ENCODE measurements at regions not wholly inside any gene's neighbourhood (a gene's known extent, or its start where the extent isn't known, plus 50 kb on each side); places are given as distances from the start of the nearest gene placed in this dataset.

DNA sequence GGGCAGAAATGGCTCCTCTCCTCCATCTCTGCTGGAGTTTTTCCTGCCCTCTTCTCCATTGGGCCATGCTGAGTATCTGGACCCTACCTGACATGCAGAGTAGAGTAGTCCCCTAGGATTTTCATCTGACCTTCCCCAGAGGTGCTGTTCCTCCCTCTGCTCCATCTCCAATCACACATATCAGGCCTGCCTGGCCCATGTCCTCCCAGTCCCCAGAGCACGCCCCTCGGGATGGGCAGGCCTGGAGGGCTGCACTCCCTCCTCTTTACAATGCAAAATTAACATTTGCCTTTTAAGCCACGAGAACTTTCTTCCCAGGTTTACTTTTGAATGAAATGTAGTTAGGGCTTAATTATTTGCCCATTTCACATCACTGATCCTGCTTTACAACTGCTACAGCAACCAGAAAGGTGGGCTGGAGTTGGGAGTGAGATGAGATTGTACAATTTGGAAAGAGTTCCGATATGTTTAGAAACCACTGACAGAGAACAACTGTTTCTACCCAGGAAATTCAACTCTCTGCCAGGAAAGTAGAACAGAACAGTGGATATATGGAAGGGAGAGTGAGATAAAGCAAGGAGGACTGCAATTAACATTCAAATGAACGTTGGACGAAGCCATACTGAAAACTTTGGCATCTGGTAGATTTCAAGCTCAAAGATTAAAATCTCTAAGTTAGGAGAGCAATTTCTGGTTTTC lies 184.0 kb upstream of the HABP2 start:
- DNase-seq, result no peak

DNA sequence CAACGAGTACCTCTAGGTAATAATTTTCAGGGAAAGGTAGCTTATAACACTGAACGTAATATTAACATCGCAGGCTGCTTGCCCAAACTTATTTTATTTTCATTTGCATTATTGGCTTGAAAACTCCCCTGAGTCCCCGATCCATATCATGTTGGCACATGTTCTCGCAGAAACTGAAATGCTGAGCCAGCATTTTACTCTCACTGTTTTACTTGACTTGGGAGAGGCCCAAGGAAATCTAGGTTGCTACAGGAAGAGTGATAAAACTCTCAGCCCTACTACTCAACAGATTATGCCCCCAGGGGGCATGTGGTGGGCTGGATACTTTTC lies 183.5 kb upstream of the HABP2 start:
- DNase-seq, result no peak

DNA sequence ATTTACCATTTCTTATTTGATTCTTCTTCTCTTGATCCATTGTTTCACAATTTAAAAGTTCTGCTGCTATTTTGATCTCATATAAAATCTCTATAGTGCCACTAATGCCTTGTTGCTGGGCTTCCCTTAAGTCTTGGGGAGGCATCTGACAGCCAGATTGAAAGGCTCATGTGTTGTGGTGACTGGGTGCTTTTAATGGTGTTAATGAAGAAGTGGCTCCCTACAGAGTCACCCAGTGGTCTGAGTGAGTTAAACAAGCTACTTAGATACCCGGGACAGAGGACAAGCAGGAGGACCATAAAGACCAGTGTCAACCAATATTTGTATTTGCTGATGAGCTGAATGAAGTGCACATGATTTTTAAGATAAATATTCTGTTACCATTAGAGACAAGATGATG lies 176.4 kb upstream of the HABP2 start:
- DNase-seq, result no peak

DNA sequence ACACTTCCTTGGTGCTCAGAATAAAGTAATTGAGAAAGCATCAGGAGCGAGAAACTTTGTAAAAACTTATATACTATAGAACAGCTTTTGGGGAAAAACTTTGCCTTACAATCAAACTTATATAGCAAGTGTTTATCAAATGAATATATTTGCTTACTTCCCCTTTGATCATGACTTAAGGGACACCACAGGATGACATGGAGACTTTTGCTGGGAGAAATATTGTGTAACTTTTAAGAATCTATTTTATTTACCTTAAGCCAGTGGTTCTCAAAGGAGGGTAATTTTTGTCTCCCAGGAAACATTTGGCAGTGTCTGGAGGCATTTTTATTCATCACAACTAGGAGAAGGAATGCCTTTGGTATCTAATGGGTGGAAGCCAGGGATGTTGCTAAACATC lies 173.8 kb upstream of the HABP2 start:
- DNase-seq, result peak; percentile 22

DNA sequence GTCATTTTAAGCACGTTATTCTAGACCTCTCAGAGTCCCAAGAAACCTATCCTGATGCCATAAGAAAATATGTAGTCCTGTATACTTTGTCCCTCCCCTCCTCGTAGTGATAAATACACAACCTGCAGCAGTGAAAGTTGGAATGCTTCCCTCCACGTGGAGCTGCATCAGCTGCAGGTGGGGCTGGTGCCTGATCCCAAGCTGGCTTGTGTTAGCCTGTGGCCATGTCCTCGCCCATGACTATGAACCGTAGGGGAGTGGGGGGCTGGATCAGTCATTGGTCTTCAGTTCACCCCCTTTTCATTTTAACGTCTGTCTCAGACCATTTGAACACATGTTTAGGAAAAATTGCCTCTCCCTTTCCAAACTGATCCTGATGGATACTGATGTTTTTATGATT lies 171.4 kb upstream of the HABP2 start:
- DNase-seq, result peak; percentile 16

DNA sequence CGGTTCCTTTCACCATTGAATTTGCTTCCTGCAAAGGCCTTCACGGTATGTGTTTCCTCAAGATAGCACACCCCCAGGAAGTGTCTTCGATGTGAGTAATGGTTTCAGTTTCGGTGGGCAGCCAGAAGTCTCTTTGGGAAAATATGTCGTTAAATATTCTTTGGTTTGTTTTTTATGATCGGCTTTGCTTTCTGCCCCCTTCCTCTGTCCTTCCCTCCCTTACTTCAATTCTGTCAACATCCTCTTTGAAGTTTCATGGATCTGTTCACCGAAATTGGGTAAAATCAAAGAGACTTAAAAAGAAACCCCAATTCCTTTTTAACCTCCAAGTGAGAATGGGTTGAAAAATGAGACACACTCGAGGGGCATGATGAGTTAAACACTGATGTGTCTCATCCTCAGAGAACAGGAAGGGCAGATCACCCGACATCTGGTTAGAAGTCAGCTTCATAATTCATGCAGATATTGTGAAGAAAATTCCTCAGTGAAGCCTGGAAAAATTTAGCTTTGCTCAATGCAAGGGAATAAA lies 170.8 kb upstream of the HABP2 start:
- DNase-seq, result peak; percentile 91

DNA sequence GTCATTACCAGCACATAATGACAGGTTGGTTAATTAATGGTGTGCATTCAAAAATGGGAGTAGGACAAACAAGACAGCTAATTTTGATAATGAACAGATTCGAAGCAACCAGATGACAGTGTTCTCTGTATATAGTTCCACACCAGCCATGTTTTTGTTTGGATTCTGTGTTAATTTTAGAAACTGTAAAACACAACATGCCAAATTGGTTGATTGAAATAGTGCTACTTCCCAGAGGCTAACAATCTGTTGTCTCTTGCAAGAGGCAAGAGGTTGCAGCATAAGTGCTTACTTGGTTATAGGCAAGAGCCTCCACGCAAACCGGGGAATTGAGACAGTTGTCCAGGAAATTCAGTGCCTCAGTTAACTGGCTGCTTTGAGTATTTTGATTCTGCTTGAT lies 170.2 kb upstream of the HABP2 start:
- DNase-seq, result peak; percentile 20

DNA sequence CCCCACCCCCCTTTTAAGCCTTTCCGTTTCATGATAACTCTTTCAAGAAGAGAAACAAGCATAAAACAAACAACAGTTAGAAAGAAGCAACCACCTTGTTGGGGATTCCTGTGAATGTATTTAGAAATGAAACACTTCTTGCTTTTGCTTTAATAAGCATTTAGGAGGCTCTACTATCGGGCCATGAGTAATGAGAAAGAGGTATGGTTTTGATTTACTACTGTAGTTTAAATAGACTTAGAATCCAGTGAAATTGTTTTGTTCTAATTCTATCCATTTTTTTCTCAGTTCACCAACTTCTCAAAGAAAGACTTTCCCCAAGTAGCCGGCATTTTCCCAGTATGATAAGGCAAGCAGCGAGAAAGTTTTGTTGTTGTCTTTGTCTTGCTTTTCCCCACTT lies 168.7 kb upstream of the HABP2 start:
- no peak for DNase-seq

DNA sequence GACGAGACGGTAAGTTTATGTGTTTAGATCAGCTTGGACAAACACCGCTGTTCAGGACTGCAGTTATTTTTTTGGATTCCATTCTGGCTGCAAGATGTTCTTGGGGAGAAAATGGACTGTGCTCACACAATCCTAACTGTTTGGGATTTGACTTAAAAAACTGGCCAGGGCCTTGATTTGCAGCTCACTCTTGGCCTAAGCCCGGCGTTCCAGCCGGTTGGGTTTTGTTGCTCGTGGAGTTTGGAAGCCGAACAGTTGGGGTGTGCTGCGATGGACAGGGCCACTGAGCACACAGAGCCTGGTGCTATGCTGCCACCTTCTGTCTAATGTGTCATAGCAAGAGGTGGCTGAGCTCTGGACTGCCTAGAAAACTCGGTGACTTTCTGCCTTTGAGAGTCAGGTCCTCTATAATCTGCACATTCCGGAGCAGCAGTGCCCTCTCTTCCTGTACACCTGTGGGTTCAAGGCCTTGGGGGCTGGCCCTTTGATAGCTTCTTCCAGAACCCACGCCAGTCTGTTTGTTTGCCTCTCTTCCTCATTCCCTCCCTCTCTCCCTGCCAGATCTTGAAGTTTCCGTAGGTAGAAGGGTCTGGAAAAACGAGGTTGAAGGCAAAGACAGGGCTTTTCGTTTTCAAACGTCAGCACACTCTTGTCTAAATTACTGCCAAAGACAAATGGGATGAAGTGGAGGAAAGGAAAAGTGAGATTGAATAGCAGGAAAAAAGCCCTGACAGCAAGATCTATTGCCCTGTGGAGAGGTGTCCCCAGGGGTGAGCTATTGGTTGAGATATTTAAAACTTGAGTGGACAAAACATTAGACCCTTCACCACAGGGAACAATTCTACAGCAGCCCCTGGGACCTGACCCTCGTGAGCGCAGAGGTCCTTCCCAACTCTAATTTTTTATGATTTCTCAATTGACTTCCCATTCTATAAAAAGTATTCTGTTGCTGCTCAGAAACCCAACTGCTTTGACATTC lies 167.5 kb upstream of the HABP2 start:
- DNase-seq, result peak; percentile 92

DNA sequence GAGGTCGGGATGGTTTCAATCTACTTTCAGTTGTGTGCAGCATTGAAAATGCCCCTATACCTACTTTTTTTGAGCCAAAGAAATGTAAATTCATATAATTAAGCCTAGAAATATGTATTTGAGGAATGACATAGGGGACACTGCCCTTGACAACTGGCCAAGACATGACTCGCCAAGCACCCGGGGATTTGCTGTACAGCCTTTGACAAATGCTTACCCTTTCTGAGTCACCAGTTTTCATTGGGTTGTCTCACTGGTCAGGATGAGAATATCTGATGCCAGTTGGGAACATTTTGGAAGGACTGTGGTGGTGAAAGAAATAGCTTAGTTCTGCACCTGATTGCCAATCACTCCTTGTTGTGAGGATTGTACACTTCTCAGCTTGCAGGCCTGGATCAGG lies 166.8 kb upstream of the HABP2 start:
- no peak for DNase-seq

DNA sequence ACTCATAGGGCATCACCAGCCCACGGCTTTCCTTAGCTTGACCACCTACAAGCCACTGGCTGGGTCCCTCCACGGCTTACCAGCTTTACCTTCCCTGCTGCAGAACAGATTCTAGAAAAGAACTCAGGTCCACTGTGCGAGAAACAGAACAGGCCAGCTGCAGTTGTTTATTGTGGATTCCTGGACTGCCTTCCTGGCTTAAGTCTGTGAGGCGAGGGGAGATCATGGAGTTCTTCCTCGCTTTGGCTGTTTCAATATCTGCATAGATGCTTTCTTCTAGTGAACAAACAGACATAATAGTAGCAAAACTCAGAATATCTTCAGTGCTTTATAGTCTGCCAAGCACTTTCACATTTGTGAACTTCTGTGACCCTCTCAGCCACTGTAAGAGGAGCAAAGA lies 162.9 kb upstream of the HABP2 start:
- no peak for DNase-seq

DNA sequence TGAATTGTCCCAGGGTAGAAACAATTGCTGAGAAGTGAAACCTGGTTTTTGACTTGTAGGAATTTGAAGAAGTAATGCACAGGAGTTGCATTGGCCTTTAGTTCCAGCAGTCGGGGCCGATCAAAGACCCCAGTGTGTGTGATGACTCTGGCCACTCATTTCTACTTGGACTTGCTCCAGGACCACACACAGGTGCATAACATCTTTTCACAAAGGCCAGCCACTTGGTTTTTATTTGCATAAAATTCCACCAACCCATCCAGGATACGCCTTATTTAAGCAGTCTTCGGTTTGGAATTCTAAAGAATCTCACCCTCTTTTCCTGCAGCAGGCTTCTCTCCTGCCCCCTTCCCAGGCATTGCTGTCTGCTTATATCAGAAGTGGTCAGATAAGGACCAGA lies 162.0 kb upstream of the HABP2 start:
- no peak for DNase-seq

DNA sequence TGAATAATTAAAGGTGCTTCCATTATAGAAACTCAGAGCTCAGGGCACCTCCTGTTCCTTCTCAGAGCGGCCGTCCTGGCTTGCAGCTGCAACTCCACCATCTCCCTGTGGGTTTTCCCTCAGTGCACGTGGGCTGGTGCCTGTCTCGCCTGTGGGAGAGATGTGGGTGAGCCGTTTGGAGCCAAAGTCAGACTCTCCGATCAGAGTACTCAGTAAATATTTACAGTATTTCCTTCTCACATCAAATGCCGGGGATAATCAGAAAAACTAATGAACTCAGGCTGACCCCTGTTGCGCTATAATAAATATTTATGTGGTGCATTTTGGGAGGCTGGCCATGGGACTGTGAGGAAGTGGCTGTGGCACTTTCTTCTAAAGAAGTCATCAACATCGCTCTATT lies 155.8 kb upstream of the HABP2 start:
- DNase-seq, result no peak

DNA sequence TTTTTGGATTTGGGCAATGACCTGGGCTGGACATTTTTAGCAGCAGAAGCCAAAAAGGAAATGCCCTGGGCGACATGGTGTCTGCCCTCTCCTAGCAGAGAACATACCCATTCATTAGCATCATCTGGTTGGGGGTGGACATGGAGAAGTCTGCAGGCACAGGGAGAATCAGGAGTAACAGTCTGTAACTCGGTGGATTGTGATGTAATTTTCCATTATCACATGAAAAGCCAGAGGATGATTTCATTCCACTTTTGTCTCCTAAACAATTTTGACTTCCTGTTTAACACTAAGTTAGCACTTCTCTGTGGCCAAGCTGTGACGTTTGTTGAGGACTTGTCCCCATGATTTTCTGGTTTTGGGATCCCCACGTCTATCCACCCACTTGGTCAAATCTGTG lies 153.8 kb upstream of the HABP2 start:
- DNase-seq, result no peak

DNA sequence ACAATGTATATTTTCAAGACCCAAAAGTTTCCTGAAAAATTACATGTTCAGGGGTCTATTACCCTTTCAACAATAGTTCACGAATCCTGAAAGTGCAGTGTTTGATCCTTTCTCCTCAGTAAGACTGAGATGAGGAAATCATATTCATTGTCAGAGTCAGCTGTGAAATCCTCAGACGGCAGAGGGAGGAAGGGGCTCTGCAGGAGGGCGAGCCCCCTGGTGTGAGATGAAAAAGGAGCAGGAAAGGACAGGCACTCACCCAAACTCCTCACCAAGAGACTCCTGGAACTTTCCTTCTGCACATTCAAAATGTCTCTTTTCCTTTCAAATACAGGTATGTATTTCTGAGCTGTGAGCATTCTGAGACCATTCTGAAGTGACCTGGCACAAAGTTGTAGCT lies 150.3 kb upstream of the HABP2 start:
- no peak for DNase-seq

DNA sequence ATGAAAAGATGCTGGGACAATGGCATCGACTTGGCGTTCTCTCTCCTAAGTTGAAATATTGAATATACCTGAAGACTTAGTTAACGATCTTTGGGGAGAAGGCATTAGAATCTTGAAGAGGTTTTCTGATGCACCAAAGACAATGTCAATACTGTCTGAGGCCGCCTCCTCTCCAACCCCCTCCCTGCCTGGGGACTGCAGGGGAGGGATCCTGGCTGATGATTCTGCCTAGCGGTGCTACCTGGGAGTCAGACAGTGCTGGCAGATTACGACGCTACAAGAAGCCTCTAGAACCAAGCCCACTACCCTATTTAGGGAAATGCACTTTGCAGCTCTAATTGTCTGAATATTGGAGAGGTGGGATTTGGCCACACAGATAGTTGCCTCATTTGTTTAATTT lies 145.6 kb upstream of the HABP2 start:
- no peak for DNase-seq

DNA sequence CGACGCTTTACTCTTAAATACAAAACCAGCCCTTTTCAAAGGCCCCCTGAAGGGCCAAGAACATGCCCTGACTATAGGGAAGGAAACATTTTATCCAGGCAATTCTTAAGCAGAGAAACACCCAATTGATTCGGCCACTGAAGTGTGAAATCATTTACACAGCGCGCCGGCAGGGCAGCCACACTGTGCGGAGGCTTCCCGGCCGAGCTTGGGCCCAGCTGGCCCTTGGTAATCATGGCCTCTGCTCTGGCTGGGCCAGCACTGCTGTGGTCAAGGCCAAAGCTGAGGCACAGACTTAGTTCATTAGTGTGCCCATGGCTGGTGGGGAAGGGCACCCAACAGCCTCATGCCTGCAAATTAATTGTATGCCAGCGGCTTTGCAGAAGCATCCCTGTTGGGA lies 143.7 kb upstream of the HABP2 start:
- no peak for DNase-seq

DNA sequence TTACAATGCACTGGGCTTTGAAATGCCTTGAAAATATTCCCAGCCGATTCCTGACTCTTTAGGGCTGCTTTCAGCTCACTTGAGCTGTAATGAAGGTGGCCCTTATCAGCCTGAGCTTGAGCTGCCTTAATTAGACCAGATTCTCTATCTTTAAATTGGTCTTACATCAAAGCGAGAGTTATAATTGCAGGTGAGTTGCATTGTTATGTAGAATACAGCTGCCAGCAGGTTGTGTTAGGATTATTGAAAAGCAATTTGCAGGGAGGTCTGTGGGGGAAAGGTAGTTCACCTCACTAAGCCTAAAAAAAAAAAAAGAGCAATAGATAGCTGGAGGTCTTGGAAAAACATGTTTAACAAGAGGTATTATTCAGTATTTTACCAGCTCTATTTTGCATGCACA lies 142.2 kb upstream of the HABP2 start:
- DNase-seq, result no peak

DNA sequence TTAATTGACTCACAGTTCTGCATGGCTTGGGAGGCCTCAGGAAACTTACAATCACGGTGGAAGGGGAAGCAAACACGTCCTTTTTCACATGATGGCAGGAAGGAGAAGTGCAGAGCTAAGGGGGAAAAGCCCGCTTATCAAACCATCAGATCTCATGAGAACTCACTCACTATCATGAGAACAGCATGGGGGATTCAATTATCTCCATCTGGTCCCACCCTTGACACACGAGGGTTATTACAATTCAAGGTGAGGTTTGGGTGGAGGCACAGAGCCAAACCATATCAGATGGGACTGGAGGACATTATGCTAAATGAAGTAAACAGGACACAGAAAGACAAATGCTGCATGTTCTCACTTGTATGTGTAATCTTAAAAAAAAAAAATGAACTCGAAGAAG lies 141.4 kb upstream of the HABP2 start:
- no peak for DNase-seq

DNA sequence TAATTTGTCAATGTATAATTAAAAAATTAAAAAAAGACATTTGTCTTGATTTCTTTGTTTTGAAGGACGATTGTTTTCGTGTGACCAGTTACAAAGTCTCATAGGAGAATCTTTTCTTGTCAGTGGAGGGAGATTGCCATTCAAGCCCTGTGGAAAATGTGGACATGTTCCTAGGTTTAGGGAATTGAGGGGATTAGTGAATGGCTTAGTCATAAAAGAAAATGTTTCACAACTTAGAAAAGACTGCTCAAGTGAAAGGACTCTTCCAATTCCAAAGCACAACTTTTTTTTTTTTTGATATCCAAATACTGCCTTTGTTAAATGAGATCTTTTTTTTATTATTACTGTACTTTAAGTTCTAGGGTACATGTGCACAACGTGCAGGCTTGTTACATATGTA lies 140.7 kb upstream of the HABP2 start:
- no peak for DNase-seq

DNA sequence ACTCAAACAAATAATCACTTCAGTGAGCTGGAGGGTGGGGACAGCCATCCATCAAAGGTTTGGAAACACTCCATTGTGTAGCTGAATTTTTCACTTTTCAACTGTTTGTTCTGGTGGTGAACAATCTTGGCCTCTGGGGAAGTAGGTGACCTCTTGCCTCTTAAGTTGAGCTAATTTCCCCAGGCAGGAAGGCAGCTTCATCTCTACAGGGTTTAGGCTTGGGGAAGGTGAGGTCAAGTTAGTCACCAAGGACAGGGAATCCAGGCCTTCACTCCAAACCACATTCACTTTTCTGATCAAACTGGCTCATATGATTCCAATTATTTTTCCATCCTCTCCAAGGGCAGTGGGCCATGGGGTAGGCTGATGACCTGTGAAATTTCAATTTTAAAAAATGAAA lies 138.3 kb upstream of the HABP2 start:
- DNase-seq, result no peak

DNA sequence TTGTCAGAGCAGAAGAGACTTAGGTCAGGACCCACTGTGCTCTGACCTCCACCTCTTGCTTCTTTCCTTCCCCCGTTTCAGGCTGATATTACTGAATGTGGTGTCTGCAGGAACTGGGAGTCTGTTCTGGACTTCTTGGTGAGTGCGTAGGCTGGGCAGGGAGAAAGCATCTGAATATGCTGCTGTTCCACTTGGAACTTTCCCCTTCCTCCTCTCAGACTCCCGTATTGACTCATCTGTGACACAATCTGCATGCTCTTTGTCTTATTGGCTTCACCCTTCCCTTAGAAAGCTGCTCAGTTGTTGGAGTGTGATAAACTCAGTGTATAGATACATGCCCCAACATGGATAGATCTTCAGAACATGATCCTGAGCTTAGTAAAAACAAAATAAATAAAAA lies 137.6 kb upstream of the HABP2 start:
- no peak for DNase-seq

DNA sequence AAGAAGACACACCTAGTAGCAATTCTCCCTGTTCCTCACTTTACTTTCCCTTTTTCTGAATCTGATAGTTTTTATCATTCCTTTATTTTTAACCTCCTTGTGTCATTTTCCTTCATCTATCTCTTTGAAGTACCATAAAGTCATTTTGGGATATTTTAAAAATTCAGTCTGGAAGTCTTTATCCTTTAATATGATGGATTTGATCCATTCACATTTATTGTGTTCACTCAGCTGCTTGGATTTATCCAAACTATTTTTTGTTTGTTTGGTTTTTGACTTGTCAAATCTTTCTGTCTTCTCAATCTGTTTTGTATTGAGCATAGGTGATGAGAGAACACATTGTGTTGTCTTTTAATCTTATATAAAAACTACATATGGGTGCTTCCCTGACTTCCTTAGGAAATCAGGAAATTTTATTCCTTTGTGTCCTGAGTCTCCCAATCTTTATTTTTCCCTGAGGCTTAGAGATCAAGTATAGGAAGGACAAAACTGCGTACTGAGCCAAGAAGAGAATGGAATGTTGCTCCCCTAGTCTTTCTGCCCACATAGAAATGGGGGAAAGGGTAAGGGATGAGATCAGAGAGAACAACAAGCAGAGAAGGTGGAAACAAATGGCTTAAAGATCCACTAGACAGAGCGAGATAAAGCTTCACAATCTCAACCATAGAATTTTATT lies 132.7 kb upstream of the HABP2 start:
- no peak for DNase-seq
